NCI-H1417 (cell line): ENCODE measurements at regions not wholly inside any gene's neighbourhood (a gene's known extent, or its start where the extent isn't known, plus 50 kb on each side); places are given as distances from the start of the nearest gene placed in this dataset.
"Not testable (repeated sequence)": the region's sequence is repeated elsewhere in the genome, so short reads cannot be mapped to it uniquely, and the experiment has no call there.

Experiments
- DNase-seq, 3 experiments: peaks; one replicate each; lab custom pipeline; 2025; lab: John Stamatoyannopoulos, UW

DNA sequence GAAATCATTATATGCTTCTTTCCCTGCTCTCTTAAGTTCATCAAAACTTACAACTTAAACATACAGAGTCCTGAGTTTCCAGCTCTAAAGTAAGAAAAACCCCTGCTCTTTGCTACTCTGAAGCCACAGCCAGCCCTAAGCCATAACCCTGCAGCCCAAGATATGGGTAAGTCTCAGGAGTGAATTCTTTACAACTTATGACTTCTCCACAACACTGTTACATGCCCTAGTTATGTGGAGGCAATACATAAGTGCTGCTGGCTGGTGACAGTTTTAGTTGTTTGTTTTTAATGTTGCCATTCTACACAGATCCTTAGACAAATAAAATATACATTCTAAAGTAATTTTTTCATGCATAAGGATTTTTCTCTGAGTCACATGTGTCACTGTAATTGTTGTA is 100.2 kb downstream of the FBXO8 start:
- DNase-seq, result no peak

DNA sequence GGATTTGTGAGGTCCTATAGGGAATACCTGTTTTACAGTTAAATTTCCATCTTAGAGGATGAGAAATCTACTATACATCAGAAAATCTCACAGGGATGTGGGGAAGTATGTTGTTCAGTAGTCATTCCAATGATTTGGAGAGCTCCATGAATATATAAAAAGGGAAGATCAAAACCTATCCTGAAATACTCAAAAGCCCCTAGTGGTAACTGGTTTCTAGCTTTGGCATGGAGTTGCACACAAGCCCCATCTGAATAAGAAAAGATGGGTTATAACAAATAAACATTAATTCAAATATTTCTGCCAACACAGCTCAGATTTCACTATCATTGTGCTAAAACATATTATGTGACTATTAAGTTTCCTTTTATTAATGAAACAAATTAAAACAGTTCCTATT is 101.6 kb downstream of the FBXO8 start:
- DNase-seq, result no peak

DNA sequence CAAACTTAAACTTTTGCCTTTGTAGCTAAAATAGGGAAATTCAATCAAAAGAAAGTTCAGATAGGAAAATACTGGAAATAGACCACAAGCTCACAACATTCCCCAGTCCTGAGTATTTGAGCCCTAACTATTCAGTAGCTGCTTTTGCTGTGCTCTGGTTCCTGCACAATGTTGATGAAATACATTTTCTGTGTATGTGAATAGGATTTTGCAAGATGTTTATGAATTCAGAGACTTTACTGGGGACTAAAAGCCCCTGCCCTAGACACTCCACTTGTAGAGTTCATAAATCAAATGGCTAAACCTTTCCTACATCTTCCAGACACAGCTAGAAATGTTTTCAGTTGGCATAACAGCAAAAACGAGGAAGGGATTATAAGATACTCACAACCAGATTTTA is 105.9 kb downstream of the FBXO8 start:
- DNase-seq, result peak in 1 of 3 experiments; percentile 70

DNA sequence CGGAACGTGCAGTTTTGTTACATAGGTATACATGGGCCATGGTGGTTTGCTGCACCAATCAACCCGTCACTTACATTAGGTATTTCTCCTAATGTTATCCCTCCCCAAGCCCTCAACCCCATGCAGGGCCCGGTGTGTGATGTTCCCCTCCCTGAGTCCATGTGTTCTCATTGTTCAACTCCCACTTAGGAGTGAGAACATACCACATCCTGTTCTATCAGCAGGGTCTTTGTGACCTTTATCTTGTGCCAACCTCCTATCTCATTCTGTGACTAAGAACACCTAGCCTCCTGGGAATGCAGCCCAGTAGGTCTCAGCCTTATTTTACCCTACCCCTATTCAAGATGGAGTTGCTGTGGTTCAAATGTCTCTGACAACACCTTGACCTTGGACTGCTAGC is 107.6 kb downstream of the FBXO8 start:
- not testable (repeated sequence) for DNase-seq

- DNase-seq, result no peak
Measured at GRCh38 chr4:174173360-174173759, 110.1 kb downstream of the FBXO8 start.

DNA sequence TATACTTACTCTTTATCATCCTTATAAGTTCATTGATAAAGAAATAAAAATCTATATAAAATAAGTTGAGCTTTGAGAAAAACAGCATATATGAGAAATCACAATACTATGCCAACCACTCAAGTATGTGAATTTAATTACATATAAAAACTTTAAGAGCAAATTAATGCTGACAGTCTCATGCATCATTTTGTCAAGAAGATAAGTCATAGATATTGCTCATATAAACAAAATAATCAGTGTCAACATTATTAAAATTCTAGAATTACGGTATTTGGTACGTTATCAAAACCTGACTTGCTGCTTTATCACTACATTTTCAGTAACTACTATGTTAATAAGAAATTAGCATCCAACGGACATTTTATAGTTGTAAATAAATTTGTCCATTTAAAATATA is 111.2 kb downstream of the FBXO8 start:
- DNase-seq, result no peak

DNA sequence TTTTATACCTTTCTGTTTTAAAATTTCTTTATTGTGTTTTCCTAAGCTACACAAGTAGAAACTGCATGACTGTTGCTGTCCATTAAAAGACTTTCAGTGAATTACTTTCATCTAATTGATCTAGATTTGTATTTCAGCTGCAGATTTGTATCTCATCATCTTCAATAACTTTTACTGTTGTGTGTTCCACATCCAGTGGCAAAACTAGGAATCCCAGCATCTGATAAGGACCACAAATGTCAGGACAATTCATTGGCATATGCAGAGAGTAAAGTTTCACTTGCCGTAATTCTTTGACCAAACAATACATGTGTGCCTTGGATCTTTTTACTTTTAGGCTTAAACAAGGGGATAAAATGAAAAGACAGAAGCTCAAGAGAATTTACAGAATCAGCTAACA is 112.6 kb downstream of the FBXO8 start:
- DNase-seq, result no peak

GRCh38 chr4:174170091-174170490 is 113.4 kb downstream of the FBXO8 start:
- no peak for DNase-seq

- no peak for DNase-seq
Measured at GRCh38 chr4:174157106-174157607, 126.3 kb downstream of the FBXO8 start.

DNA sequence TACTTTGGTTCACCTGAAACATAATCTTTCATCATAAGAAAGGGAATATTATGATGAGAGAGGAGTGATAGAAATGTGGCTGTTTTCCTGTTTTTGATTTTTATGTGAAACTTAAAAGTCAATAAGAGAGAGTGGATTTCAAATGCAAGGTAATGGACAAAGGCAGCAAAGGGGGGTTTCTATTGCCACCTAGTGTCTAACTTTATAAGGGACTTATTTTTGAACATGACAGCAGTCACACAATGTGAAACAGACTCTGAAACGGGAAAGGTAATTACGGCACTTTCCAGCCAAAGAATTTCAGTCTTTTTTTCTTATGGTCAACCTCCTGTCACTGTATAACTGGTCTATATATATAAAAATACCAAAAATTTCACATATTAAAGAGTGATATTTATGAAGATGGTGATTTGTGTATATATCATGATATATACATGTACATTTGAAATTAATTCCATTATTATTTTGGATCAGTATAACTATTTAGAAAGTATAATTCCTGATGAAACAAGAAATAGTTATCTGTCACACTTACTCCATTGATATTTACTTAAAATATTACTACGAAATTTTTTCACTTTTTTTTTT is 127.1 kb downstream of the FBXO8 start:
- peak in 2 of 3 experiments; percentile 52 to 87 for DNase-seq

DNA sequence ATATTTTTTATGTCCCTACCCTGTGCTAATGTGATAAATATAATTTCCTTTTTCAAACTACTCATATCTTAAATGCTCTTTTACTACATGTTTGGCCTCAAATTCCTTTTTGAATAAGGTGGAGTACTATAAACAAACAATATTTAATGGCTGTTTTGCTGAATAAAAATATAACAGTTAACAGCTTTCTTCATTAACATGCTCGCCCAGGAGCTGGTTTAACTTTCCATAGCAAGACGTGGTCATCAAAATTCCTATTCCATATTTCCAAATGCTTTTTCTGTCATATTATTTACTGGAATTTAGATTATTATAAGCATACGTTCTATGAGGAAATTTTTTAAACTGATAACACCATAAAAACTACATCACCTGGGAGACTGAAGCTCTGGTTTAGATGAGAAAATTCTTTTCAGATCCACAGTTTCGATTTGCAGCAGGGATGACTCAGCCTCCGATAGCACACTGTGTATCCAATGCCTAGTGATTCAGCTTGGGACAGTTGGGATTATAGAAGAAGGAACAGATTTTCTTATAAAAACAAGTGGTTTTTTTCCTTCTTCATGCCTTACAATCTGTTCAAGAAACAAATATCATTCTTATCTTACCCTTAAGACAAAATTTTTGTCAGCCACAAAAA is 129.1 kb downstream of the FBXO8 start:
- no peak for DNase-seq

GRCh38 chr4:174152717-174153466 is 130.6 kb downstream of the FBXO8 start:
- DNase-seq, result no peak

GRCh38 chr4:174147863-174148262 is 135.6 kb downstream of the FBXO8 start:
- no peak for DNase-seq

- no peak for DNase-seq
Measured at GRCh38 chr4:174144106-174144505, 139.4 kb downstream of the FBXO8 start.

GRCh38 chr4:174141876-174142275 is 141.6 kb downstream of the FBXO8 start:
- no peak for DNase-seq

GRCh38 chr4:174138616-174139015 is 144.9 kb downstream of the FBXO8 start:
- no peak for DNase-seq

DNA sequence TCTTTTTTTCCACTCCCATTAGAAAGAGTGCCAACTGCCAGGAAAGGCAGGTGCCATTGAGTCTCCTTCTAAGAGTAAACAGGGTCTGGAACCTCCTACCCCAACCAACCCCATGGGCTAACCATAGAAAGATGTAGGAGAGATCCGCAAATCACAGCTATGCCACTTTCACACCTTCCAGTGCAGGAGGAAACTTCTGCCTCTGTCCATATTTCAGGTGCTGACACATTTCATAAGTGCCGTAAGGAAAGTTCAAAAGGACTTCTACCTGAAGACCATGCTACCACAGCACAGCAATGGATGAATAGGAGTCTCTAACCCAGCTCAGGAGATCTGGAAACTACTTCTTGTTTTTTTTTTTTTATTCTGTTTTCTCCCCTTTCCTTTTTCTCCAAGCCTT is 145.8 kb downstream of the FBXO8 start:
- no peak for DNase-seq

- DNase-seq, result peak in 2 of 3 experiments; percentile 8 to 39
Measured at GRCh38 chr4:174135936-174136406, 147.5 kb downstream of the FBXO8 start.

- DNase-seq, result no peak
Measured at GRCh38 chr4:174135530-174135929, 147.9 kb downstream of the FBXO8 start.

- no peak for DNase-seq
Measured at GRCh38 chr4:174134361-174134760, 149.1 kb downstream of the FBXO8 start.

DNA sequence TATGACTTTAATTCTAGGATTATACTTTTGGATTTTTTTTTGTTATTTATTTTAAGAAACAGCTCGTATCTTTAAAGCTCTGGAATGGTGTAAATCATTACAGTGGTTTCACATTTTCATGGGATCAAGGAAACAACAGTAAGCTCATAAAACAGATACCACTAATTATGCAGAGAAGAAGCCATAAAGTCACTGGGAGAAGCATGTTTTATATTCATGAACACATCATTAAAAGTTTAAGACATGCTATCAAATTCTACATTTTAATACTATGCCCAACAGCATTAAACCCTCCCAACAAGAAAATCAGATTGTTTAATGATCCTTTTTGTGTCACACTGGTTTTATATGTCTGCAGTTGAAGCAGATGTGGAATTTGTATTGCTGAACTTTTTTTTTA is 149.9 kb downstream of the FBXO8 start:
- DNase-seq, result no peak

DNA sequence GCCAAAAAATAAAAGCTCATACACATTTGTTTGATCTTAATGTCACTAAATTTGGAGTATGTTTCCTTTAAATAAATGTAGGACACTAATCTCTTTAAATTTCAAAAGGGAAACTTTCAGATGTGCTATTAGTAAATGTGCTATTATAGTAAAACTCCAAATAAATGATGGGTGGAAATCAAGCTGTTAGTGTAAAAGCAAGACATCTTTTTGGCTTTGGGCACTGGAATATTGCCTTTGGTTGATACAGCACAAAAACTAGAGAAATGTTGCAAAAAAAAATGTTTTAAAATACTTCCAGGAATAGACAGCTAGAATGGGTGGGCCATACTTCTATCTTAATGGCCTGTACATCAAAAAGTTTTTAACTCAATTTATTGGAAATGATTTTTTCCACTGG is 151.6 kb downstream of the FBXO8 start:
- no peak for DNase-seq

DNA sequence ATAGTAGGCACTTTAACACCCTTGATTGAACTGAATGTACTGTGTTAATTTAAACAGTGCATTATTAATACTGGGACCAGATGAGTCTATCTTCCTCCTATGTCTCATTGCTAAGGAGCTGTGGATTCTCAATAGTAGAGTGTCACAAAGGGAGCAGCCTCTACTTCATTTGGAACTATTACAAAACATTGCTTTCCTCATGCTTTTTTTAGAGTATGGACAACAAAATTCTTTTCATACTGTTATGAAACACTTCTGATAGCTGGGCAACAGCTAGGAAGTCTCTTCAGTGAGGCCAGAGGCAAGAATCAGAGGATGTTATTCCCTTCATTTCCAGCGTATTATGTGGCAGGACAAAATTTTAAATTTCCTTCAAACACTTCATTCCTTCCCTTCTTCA is 160.8 kb downstream of the FBXO8 start:
- no peak for DNase-seq
